Testis (tissue), 2 donors: ENCODE measurements at regions not wholly inside any gene's neighbourhood (a gene's known extent, or its start where the extent isn't known, plus 50 kb on each side); places are given as distances from the start of the nearest gene placed in this dataset.

Experiments
- DNase-seq: peaks from one replicate; pipeline ENCODE4 v3.0.0-alpha.2; 2019
- H3K27ac ChIP-seq, 2 donors: fragments of 200-600 bp; sonication (generic); one replicate each; pipeline ENCODE4 v1.5.1; 2019
- H3K27me3 ChIP-seq: fragments of 200-600 bp; sonication (generic); one replicate; pipeline ENCODE4 v1.5.1; 2019
- H3K36me3 ChIP-seq: fragments of 200-600 bp; sonication (generic); one replicate; pipeline ENCODE4 v1.5.1; 2017; ENCODE audit warnings: low read depth; ENCODE audit errors: missing control alignments
- H3K4me1 ChIP-seq: fragments of 200-600 bp; sonication (generic); one replicate; pipeline ENCODE4 v1.5.1; 2019
- H3K4me3 ChIP-seq, 2 donors: fragments of 200-600 bp; sonication (generic); one replicate each; pipeline ENCODE4 v1.5.1; 2017 to 2019
- H3K9me3 ChIP-seq: fragments of 200-600 bp; sonication (generic); one replicate; pipeline ENCODE4 v1.5.1; 2017
- POLR2A ChIP-seq: fragments of 450-650 bp; IDR thresholded peaks from one replicate; pipeline ENCODE4 v1.6.1; 2017; ENCODE audit warnings: antibody characterized with exemption, mild to moderate bottlenecking, moderate library complexity
- WGBS, 2 donors: methylation state at CpG; one replicate each; pipeline ENCODE4 v1.1.5; 2018; 5-methylcytosine and 5-hydroxymethylcytosine counted together
- intact Hi-C: fragments of 100-400 bp; cut with DNase I; formaldehyde crosslinking; loops from one replicate; pipeline ENCODE4 v1.15.1; 2023; ENCODE audit warnings: low total_unique reads
- TF ChIP-seq, protein P1 (sequence below), 3 experiments: fragments of 450-650 bp in 2 of 3; fragments of 200-600 bp in 1 of 3; sonication (generic) in 1 of 3; IDR thresholded peaks; one replicate each; pipeline ENCODE4 v1.5.1; 2016 to 2019; ENCODE audit warnings: antibody characterized with exemption in 3 of 3, mild to moderate bottlenecking in 2 of 3, moderate library complexity in 1 of 3

- Histone ChIP-seq H3K9me3 (no peaks in the 10 kb centered on the region), H3K27ac (no peak overlapping the region), H3K36me3 (no peaks in the 10 kb centered on the region), H3K27me3 (no peaks in the 10 kb centered on the region), H3K4me3 (no peak overlapping the region), H3K4me1 (no peaks in the 10 kb centered on the region)
- intact Hi-C loops, result no loop called here
- DNase-seq, result no peak
- 65 to 73% methylated on average over 4 of the region's 4 CpGs for WGBS, 2 donors
- TF ChIP-seq, protein P1, sequence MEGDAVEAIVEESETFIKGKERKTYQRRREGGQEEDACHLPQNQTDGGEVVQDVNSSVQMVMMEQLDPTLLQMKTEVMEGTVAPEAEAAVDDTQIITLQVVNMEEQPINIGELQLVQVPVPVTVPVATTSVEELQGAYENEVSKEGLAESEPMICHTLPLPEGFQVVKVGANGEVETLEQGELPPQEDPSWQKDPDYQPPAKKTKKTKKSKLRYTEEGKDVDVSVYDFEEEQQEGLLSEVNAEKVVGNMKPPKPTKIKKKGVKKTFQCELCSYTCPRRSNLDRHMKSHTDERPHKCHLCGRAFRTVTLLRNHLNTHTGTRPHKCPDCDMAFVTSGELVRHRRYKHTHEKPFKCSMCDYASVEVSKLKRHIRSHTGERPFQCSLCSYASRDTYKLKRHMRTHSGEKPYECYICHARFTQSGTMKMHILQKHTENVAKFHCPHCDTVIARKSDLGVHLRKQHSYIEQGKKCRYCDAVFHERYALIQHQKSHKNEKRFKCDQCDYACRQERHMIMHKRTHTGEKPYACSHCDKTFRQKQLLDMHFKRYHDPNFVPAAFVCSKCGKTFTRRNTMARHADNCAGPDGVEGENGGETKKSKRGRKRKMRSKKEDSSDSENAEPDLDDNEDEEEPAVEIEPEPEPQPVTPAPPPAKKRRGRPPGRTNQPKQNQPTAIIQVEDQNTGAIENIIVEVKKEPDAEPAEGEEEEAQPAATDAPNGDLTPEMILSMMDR (IDR thresholded peaks at IDR 0.05), result no peak
- TF ChIP-seq POLR2A, result no peak
Observed at GRCh38 chr5:4970171-4970570, 170.0 kb upstream of the ADAMTS16 start.

- H3K27me3 ChIP-seq, result no peaks in the 10 kb centered on the region
- no peaks in the 10 kb centered on the region for H3K36me3 ChIP-seq
- no peaks in the 10 kb centered on the region for H3K4me1 ChIP-seq
- intact Hi-C loops, result no loop called here
- no peak for TF ChIP-seq POLR2A
- TF ChIP-seq, protein P1 (IDR thresholded peaks at IDR 0.05), result no peak
- H3K4me3 ChIP-seq, result no peak overlapping the region
- no peaks in the 10 kb centered on the region for H3K9me3 ChIP-seq
- H3K27ac ChIP-seq, result no peak overlapping the region
- no peak for DNase-seq
- WGBS, 2 donors, result 80 to 88% methylated on average over 1 of the region's 1 CpG
Observed at GRCh38 chr5:4976902-4977301, 163.2 kb upstream of the ADAMTS16 start.

DNA sequence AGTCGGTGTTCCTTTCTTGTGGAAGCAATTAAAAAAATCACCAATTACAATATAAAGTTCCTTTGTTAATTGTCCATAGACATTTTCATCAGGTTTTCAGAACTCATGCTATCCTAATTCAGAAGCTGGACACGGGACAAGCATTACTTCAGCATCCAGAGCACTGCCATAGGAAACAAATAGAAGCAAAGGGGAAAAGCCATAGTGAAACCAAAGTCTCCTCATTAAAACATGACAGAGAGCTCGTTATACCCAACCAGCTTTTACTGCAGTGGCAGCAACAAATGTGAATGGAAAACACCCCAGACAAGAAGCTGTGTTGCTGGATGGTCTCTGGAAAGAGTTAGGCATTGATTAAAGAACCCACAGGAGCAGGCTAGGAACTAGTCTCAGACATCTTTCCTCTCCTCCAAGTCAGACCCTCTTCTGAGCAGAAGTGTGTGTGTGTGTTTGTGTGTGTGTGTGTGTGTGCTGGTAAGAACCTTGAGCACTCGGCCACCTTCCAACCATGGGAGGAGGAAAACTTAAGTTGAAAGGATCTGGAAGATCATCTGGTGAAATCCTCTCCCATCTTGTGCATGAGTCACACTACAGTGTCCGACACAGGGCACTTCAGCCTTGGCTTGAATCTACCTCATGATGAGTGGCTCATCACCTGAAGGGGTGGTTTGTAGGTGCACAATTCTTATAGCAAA lies 162.6 kb upstream of the ADAMTS16 start:
- no peak for DNase-seq
- Histone ChIP-seq H3K4me1 (no peaks in the 10 kb centered on the region), H3K9me3 (no peaks in the 10 kb centered on the region), H3K27ac (no peak overlapping the region), H3K27me3 (no peaks in the 10 kb centered on the region), H3K36me3 (no peaks in the 10 kb centered on the region), H3K4me3 (no peak overlapping the region)
- TF ChIP-seq, protein P1 (IDR thresholded peaks at IDR 0.05), result no peak
- no peak for TF ChIP-seq POLR2A
- intact Hi-C loops, result no loop called here
- 50 to 57% methylated on average over 4 to 5 of the region's 5 CpGs for WGBS, 2 donors

- Histone ChIP-seq H3K4me1 (no peaks in the 10 kb centered on the region), H3K36me3 (no peaks in the 10 kb centered on the region), H3K4me3 (no peak overlapping the region), H3K27ac (no peak overlapping the region), H3K27me3 (no peaks in the 10 kb centered on the region), H3K9me3 (no peaks in the 10 kb centered on the region)
- DNase-seq, result no peak
- intact Hi-C loops, result no loop called here
- no peak for TF ChIP-seq POLR2A
- TF ChIP-seq, protein P1 (IDR thresholded peaks at IDR 0.05), result no peak
- 87 to 94% methylated on average over 5 of the region's 5 CpGs for WGBS, 2 donors
Observed at GRCh38 chr5:4980201-4980600, 159.9 kb upstream of the ADAMTS16 start.

DNA sequence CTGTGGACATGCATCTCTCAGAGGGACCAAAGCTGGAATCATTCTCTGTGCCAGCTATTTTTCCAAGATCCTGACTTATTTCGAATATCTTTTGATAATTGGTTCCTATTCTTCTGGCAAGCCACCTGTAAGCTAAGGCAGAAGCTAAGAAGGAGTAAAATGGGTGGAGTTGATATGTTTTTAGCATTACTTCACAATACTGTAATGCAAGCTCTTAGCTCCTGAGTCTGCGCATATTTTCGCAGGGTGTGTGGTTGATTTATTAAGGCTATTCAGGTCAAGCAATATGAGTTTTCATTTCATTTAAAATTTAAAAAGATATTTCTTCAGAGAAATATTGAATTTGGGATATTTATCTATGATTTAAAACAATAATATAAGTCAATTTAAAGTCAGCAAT lies 158.5 kb upstream of the ADAMTS16 start:
- Histone ChIP-seq H3K9me3 (no peaks in the 10 kb centered on the region), H3K27me3 (no peaks in the 10 kb centered on the region), H3K4me3 (no peak overlapping the region), H3K27ac (no peak overlapping the region), H3K36me3 (no peaks in the 10 kb centered on the region), H3K4me1 (no peaks in the 10 kb centered on the region)
- WGBS, 2 donors, result 88 to 91% methylated on average over 3 of the region's 3 CpGs
- intact Hi-C loops, result no loop called here
- TF ChIP-seq, protein P1 (IDR thresholded peaks at IDR 0.05), result no peak
- no peak for TF ChIP-seq POLR2A
- DNase-seq, result no peak
